Globus pallidus (tissue), 1 donor: ENCODE measurements at regions not wholly inside any gene's neighbourhood (a gene's known extent, or its start where the extent isn't known, plus 50 kb on each side); places are given as distances from the start of the nearest gene placed in this dataset.

ENCODE experiments used
- DNase-seq: peaks from one replicate; pipeline ENCODE4 v3.0.0-alpha.2; 2015; ENCODE audit warnings: low spot score

- DNase-seq, result no peak
Measured at GRCh38 chr4:123990310-123990870, 593.8 kb downstream of the SPRY1 start.

DNA sequence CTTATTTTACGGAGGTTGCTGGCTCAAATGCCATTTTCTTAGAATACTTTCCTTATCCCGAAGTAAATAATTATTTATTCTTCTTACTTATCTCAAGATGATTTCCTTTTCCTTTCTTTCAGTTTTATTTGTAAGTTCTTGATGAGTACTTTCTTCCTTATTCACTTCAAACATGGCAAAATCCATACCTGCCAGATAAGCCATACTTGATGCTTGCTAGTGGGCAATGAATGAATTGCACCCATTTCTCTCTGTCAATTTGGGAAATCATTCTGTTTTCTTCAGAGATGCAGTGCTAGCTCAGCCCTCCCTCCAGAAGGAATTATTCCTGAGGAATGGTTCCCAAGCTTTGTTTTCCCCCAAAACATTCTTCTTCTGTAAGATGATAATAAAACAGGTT, 598.3 kb downstream of the SPRY1 start:
- no peak for DNase-seq

- DNase-seq, result no peak
Measured at GRCh38 chr4:123995936-123996335, 599.3 kb downstream of the SPRY1 start.

DNA sequence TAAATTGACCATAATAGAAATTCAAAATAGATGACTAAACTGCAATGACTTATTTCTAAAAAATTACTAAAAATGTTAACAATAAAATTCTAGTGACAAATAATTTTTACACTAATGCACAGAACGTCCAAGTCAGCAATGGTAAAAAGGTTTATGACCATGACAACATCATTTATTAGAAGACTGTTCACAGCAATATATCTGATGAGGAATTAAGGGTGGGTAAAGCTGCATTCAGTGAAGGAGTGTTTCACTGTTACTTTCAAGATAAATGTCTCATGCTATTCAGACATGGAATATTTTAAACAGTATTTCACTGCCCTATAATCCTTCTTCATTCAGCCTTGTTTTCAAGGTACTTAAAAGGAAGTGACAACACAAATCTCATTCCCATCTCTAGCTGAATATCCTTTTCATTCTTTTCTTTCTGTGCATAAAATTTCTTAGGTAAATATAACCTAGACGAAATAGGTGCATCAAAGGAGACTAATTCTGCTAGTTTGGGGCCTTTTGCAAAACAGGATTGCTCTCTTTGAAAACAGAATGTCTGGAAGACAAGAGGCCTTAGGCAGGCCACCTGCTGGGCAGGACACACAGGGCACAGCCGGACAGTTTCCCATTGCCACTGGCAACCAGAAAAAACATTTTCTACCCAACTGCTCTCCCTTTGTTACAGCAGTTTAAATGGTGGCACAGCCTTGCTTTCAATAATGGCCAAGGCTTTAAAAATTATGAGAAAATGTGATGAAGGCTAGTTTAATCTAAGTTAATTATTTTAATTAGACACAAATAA, 600.3 kb downstream of the SPRY1 start:
- peak; percentile 10 for DNase-seq

GRCh38 chr4:123997776-123998449, 601.3 kb downstream of the SPRY1 start:
- no peak for DNase-seq

GRCh38 chr4:124000233-124000632, 603.6 kb downstream of the SPRY1 start:
- no peak for DNase-seq

- no peak for DNase-seq
Measured at GRCh38 chr4:124015766-124016165, 619.2 kb downstream of the SPRY1 start.

- no peak for DNase-seq
Measured at GRCh38 chr4:124017185-124017785, 620.7 kb downstream of the SPRY1 start.

DNA sequence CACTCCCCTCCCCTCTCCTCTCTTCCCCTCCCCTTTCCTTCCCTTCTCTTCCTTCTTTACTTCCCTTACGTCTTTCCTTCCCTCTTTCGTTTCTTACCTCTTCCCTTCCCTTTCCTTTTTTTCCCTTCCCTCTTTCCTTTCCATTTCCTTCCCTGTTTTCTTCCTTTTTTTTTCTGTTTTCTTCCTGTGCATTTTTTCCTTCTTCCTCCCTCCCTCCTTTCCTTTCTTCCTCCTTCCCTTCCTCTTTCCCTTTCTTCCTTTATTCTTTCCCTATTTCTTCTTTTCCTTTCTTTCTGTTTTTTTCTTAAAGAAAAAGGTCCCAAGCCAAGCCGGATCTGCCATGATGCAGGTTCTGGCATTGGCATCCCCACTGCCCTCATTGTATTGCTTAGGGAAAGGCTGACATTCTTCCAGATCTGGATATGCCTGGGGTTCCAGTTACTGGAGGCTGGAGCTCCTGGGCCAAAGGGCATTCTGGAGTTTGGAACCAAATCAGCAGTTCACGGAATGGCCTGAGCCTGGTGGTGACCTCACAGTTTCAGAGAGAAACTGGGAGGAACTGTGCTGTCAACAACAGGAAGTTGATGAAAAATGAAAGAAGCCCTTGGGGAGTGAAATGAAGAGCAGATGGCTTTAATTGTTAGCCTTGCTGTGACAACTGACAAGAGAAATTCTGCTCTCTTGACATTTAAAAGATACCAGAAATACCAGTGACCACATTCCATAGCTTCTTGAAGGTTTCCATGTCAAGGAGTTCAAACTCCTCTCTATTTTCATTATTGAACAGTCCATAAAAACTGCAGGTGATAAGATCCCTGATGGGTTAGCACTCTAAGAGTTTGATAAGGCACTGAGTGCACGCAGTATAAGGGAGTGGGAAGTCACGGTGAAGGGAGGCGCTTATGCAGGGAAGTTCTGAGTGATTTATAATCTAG, 622.1 kb downstream of the SPRY1 start:
- DNase-seq, result peak; percentile 27

DNA sequence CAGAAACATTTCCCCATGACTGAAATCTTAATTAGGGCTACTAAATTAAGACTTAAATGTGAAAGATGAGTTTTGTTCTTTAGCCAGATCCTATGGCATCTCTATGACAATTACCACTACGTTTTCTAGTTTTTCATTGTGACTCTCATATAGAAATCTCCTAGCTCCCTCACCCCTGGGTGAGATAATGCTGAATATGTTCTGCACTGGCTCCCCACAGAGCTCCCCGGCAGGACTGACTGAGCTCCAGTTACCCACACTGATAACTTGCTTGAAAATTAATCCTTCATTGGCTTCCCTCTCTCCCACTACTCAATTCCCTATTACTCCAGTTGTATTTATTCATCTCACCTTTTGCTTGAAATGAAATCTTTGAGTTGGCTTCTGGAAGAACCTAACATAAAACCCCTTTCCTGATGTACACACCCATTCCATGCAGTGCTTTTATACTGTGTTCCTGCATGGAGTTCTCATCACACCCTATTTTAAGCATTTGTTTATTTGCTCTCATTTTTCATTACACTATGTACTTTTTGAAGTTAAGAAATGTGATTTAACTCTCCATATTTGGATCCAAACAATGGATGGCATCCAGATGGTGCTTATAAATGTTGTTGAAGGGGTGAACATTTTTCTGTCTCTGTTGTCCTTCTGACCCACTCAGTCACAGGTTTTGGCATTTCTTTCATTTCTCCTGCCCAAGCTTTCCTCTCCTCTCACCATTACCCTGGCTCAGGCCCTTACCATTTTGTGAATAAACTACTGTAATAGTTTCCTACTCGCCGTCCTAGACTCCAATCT, 623.4 kb downstream of the SPRY1 start:
- no peak for DNase-seq

- DNase-seq, result no peak
Measured at GRCh38 chr4:124025000-124025399, 628.4 kb downstream of the SPRY1 start.

DNA sequence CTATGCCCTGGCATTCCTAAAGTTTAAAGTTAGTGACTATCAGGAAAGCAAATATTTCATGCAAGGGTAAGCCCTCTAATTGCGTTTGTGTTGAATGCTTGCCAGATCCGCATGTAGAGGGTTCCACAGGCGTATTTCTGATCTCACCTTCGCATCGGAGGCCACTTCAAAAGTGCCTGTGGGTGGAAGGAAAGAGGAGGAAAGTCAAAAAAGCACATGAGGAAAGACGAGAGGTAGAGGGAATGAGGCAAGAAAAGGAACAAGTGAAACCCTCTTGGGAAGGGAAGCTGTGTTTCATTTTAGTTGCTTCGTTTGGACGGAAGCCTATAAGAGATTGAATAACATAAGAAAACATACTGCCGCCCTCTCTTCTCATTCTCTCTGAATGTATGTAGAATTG, 628.8 kb downstream of the SPRY1 start:
- DNase-seq, result no peak

GRCh38 chr4:124028182-124028581, 631.6 kb downstream of the SPRY1 start:
- no peak for DNase-seq

GRCh38 chr4:124030147-124030546, 633.6 kb downstream of the SPRY1 start:
- DNase-seq, result no peak

- DNase-seq, result no peak
Measured at GRCh38 chr4:124032035-124032434, 635.4 kb downstream of the SPRY1 start.

DNA sequence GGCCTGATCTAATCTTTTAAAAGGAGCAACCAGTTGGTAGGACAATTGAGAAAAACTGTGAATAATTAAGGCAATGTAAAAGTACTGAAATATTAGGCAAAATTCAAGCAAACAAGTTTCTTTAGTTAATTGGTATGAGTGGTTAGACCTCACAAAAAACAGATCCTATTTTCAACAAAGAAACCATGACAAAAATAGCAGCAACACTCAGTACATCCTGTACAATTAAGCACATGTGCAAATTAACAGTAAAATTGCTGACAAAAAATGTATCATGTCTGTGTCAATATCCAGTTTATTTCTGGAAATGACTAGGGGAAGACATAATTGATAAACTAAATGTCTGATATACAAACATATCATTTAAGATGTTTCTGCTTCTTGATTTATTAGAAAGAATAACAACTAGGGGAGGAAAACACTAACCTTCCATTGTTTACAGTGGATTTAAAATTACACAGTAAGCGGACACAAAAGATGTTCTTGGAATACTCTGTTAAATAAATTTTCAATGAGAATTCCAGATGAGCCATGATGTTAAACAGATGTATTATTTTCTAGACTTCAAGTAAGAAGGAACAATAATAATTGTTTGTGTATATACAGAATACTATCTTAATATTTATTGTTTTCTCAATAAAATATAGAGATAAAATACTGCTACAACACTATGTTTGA, 638.9 kb downstream of the SPRY1 start:
- DNase-seq, result no peak

DNA sequence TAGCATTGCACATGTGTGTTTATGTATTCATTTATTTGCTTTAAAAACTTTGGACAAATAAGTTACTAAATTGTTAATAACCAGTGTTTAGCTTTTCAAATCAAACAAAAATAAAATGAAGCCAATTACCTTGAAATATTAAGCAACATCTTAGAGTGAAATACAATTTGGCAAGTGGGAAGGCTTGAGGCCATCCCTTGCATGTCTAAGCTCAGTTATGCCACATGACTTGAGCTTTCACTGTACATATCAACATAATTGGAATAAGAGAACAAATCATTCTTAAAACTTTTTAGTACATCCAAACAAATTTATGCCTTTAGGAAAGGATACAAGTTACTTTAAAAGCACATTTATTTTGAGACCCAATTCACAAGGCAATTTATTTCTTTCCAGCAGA, 640.6 kb downstream of the SPRY1 start:
- DNase-seq, result no peak

- no peak for DNase-seq
Measured at GRCh38 chr4:124044330-124044729, 647.7 kb downstream of the SPRY1 start.

DNA sequence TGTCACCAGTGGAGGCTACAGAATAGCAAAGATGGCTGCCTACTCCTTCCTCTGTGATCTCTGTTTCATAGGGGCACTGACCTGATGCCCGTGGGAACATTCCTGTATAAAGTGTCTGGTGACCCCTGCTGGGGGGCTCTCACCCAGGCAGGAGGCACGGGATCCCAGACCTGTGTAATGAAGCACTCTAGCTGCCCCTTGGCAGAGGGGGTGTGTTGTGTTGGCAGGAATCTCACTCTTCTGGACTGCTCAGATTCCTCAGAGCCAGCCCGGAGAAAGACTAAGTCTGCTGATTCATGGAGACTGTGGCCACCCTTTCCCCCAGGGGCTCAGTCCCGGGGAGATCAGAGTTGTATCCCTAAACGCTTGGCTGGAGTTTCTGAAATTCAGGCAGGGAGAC, 648.3 kb downstream of the SPRY1 start:
- DNase-seq, result no peak

GRCh38 chr4:124046190-124046589, 649.6 kb downstream of the SPRY1 start:
- DNase-seq, result no peak
